Testis (tissue), 2 donors: ENCODE measurements at regions not wholly inside any gene's neighbourhood (a gene's known extent, or its start where the extent isn't known, plus 50 kb on each side); places are given as distances from the start of the nearest gene placed in this dataset.

Source experiments
- DNase-seq: peaks from one replicate; pipeline ENCODE4 v3.0.0-alpha.2; 2019
- H3K27ac ChIP-seq, 2 donors: fragments of 200-600 bp; sonication (generic); one replicate each; pipeline ENCODE4 v1.5.1; 2019
- H3K27me3 ChIP-seq: fragments of 200-600 bp; sonication (generic); one replicate; pipeline ENCODE4 v1.5.1; 2019
- H3K36me3 ChIP-seq: fragments of 200-600 bp; sonication (generic); one replicate; pipeline ENCODE4 v1.5.1; 2017; ENCODE audit warnings: low read depth; ENCODE audit errors: missing control alignments
- H3K4me1 ChIP-seq: fragments of 200-600 bp; sonication (generic); one replicate; pipeline ENCODE4 v1.5.1; 2019
- H3K4me3 ChIP-seq, 2 donors: fragments of 200-600 bp; sonication (generic); one replicate each; pipeline ENCODE4 v1.5.1; 2017 to 2019
- H3K9me3 ChIP-seq: fragments of 200-600 bp; sonication (generic); one replicate; pipeline ENCODE4 v1.5.1; 2017
- POLR2A ChIP-seq: fragments of 450-650 bp; IDR thresholded peaks from one replicate; pipeline ENCODE4 v1.6.1; 2017; ENCODE audit warnings: antibody characterized with exemption, mild to moderate bottlenecking, moderate library complexity
- WGBS, 2 donors: methylation state at CpG; one replicate each; pipeline ENCODE4 v1.1.5; 2018; 5-methylcytosine and 5-hydroxymethylcytosine counted together
- intact Hi-C: fragments of 100-400 bp; cut with DNase I; formaldehyde crosslinking; loops from one replicate; pipeline ENCODE4 v1.15.1; 2023; ENCODE audit warnings: low total_unique reads
- TF ChIP-seq, protein P1 (sequence below), 3 experiments: fragments of 450-650 bp in 2 of 3; fragments of 200-600 bp in 1 of 3; sonication (generic) in 1 of 3; IDR thresholded peaks; one replicate each; pipeline ENCODE4 v1.5.1; 2016 to 2019; ENCODE audit warnings: antibody characterized with exemption in 3 of 3, mild to moderate bottlenecking in 2 of 3, moderate library complexity in 1 of 3

- TF ChIP-seq POLR2A, result no peak
- TF ChIP-seq, protein P1, sequence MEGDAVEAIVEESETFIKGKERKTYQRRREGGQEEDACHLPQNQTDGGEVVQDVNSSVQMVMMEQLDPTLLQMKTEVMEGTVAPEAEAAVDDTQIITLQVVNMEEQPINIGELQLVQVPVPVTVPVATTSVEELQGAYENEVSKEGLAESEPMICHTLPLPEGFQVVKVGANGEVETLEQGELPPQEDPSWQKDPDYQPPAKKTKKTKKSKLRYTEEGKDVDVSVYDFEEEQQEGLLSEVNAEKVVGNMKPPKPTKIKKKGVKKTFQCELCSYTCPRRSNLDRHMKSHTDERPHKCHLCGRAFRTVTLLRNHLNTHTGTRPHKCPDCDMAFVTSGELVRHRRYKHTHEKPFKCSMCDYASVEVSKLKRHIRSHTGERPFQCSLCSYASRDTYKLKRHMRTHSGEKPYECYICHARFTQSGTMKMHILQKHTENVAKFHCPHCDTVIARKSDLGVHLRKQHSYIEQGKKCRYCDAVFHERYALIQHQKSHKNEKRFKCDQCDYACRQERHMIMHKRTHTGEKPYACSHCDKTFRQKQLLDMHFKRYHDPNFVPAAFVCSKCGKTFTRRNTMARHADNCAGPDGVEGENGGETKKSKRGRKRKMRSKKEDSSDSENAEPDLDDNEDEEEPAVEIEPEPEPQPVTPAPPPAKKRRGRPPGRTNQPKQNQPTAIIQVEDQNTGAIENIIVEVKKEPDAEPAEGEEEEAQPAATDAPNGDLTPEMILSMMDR (IDR thresholded peaks at IDR 0.05), result no peak
- Histone ChIP-seq H3K4me1 (no peaks in the 10 kb centered on the region), H3K36me3 (no peaks in the 10 kb centered on the region), H3K4me3 (no peak overlapping the region), H3K27me3 (no peaks in the 10 kb centered on the region), H3K9me3 (no peaks in the 10 kb centered on the region), H3K27ac (no peak overlapping the region)
- DNase-seq, result no peak
- intact Hi-C loops, result no loop called here
- WGBS, 2 donors, result 41 to 49% methylated on average over 6 of the region's 6 CpGs
These were observed 123.1 kb downstream of the SOCS6 start for GRCh38 chr18:70411876-70412435.

- intact Hi-C loops, result no loop called here
- H3K27ac ChIP-seq, result no peak overlapping the region
- no peak for DNase-seq
- H3K9me3 ChIP-seq, result no peaks in the 10 kb centered on the region
- TF ChIP-seq POLR2A, result no peak
- TF ChIP-seq, protein P1 (IDR thresholded peaks at IDR 0.05), result no peak
- H3K36me3 ChIP-seq, result no peaks in the 10 kb centered on the region
- 94 to 97% methylated on average over 2 of the region's 2 CpGs for WGBS, 2 donors
- H3K4me1 ChIP-seq, result no peaks in the 10 kb centered on the region
- no peak overlapping the region for H3K4me3 ChIP-seq
- no peaks in the 10 kb centered on the region for H3K27me3 ChIP-seq
These were observed 122.5 kb downstream of the SOCS6 start for GRCh38 chr18:70411307-70411706.

DNA sequence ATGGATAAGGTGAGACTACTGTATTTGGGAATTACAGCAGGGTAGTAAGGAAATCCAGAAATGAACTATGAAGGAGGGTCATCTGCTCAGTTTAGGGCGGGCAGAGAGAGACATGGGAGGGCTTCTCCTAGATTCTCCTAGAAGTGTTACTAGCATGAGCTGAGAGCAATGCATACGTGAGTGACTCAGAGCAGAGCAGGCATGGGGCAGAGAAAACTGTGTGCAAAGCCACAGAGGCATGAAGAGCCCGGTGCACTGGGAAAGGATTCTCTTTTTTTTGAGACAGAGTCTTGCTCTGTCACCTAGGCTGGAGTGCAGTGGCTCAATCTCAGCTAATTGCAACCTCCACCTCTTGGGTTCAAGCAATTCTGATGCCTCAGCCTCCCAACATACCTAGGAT lies 116.2 kb downstream of the SOCS6 start:
- no peak for DNase-seq
- intact Hi-C loops, result no loop called here
- no peaks in the 10 kb centered on the region for H3K9me3 ChIP-seq
- no peak overlapping the region for H3K4me3 ChIP-seq
- no peak overlapping the region for H3K27ac ChIP-seq
- WGBS, 2 donors, result 80 to 82% methylated on average over 3 of the region's 3 CpGs
- H3K4me1 ChIP-seq, result no peaks in the 10 kb centered on the region
- H3K27me3 ChIP-seq, result no peaks in the 10 kb centered on the region
- TF ChIP-seq POLR2A, result no peak
- TF ChIP-seq, protein P1 (IDR thresholded peaks at IDR 0.05), result no peak
- H3K36me3 ChIP-seq, result no peaks in the 10 kb centered on the region

- Histone ChIP-seq H3K9me3 (no peaks in the 10 kb centered on the region), H3K27me3 (no peaks in the 10 kb centered on the region), H3K36me3 (no peaks in the 10 kb centered on the region), H3K27ac (no peak overlapping the region), H3K4me3 (no peak overlapping the region), H3K4me1 (no peaks in the 10 kb centered on the region)
- intact Hi-C loops, result no loop called here
- no peak for DNase-seq
- TF ChIP-seq, protein P1 (IDR thresholded peaks at IDR 0.05), result no peak
- TF ChIP-seq POLR2A, result no peak
- 73 to 76% methylated on average over 6 of the region's 6 CpGs for WGBS, 2 donors
These were observed 111.6 kb downstream of the SOCS6 start for GRCh38 chr18:70400476-70400875.

DNA sequence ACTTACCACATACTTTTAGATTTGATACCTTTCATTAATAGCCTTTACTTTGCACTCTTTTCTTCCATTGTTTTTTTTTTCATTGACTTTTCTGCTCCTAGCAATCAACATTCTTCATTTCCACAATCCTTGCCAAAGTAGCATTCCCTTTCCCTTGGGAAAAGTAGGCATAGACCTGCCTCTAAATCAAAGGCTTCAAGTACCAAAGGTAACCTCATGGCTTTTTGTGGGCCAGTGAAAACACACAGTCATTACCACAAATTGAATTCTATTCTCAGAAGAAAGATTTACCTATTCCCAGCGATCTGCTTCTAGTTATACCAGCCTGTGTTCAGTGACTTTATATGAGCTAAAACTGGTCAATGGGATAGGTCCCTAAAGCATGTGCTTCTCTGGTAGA lies 109.2 kb downstream of the SOCS6 start:
- no peak overlapping the region for H3K4me3 ChIP-seq
- DNase-seq, result no peak
- H3K9me3 ChIP-seq, result no peaks in the 10 kb centered on the region
- H3K27ac ChIP-seq, result no peak overlapping the region
- no peak for TF ChIP-seq POLR2A
- TF ChIP-seq, protein P1 (IDR thresholded peaks at IDR 0.05), result no peak
- H3K27me3 ChIP-seq, result no peaks in the 10 kb centered on the region
- no peaks in the 10 kb centered on the region for H3K4me1 ChIP-seq
- intact Hi-C loops, result no loop called here
- no peaks in the 10 kb centered on the region for H3K36me3 ChIP-seq
- 90% methylated on average over 1 of the region's 1 CpG for WGBS, 2 donors
